H1 (cell line): ENCODE measurements at regions not wholly inside any gene's neighbourhood (a gene's known extent, or its start where the extent isn't known, plus 50 kb on each side); places are given as distances from the start of the nearest gene placed in this dataset.

Experiments used
- BRCA1 ChIP-seq: IDR thresholded peaks from 2 replicates; pipeline ENCODE4 v1.6.1; 2012; ENCODE audit warnings: low read depth, low read length, improper control_type of control experiment
- TF ChIP-seq, protein P1 (sequence below), 3 experiments: IDR thresholded peaks; 1 replicate in 2 of 3; 2 replicates in 1 of 3; pipeline versions ENCODE4 v1.5.1 to v1.6.1; 2011; ENCODE audit warnings: low read length in 3 of 3, mild to moderate bottlenecking in 3 of 3, inconsistent platforms in 2 of 3, low read depth in 1 of 3, moderate library complexity in 1 of 3; ENCODE audit not compliant: insufficient read depth in 1 of 3; ENCODE audit errors: control extremely low read depth in 1 of 3

DNA sequence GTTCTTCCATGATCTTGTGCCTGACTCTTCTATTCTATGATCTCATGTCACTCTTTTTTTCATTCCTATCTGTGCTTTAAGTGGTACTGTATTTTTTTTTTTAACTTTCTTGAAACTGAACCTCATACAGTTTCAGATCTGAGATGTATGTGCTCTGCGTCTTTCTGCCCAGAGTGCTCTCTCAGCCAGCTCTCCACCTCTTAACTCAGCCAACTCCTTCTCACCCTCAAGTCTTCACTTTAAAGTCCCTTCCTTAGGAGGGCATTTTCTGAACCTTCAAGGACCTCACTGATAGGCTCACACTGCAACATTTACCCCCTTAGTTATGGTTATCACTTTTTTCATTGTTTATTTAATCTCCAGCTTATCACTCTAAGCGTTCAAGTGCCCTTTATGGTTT, 158.7 kb downstream of the IRS2 start:
- TF ChIP-seq BRCA1, result no peak
- TF ChIP-seq, protein P1, sequence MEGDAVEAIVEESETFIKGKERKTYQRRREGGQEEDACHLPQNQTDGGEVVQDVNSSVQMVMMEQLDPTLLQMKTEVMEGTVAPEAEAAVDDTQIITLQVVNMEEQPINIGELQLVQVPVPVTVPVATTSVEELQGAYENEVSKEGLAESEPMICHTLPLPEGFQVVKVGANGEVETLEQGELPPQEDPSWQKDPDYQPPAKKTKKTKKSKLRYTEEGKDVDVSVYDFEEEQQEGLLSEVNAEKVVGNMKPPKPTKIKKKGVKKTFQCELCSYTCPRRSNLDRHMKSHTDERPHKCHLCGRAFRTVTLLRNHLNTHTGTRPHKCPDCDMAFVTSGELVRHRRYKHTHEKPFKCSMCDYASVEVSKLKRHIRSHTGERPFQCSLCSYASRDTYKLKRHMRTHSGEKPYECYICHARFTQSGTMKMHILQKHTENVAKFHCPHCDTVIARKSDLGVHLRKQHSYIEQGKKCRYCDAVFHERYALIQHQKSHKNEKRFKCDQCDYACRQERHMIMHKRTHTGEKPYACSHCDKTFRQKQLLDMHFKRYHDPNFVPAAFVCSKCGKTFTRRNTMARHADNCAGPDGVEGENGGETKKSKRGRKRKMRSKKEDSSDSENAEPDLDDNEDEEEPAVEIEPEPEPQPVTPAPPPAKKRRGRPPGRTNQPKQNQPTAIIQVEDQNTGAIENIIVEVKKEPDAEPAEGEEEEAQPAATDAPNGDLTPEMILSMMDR (IDR thresholded peaks at IDR 0.05; ENCODE audit: control extremely low read depth in 1 of 3, insufficient read depth in 1 of 3, low read depth in 1 of 3, low read length in 3 of 3), result no peak
